GM12872 (cell line): ENCODE measurements at regions not wholly inside any gene's neighbourhood (a gene's known extent, or its start where the extent isn't known, plus 50 kb on each side); places are given as distances from the start of the nearest gene placed in this dataset.

Experiments
- CTCF ChIP-seq: IDR thresholded peaks from 3 replicates; pipeline ENCODE4 v1.5.1; 2011; ENCODE audit warnings: low read depth, mild to moderate bottlenecking, low read length, moderate library complexity; ENCODE audit not compliant: insufficient read depth

GRCh38 chr3:72210261-72210660 lies 425.3 kb upstream of the PROK2 start:
- TF ChIP-seq CTCF, result no peak

- no peak for TF ChIP-seq CTCF
Measured at GRCh38 chr3:72205297-72205826, 420.4 kb upstream of the PROK2 start.

- TF ChIP-seq CTCF, result no peak
Measured at GRCh38 chr3:72204452-72204851, 419.5 kb upstream of the PROK2 start.

GRCh38 chr3:72203613-72204349 lies 418.8 kb upstream of the PROK2 start:
- TF ChIP-seq CTCF, result no peak

- TF ChIP-seq CTCF, result no peak
Measured at GRCh38 chr3:72203105-72203504, 418.2 kb upstream of the PROK2 start.

GRCh38 chr3:72200332-72200731 lies 415.4 kb upstream of the PROK2 start:
- no peak for TF ChIP-seq CTCF

- TF ChIP-seq CTCF, result no peak
Measured at GRCh38 chr3:72199530-72199929, 414.6 kb upstream of the PROK2 start.
